ENCODE measurements at regions not wholly inside any gene's neighbourhood (a gene's known extent, or its start where the extent isn't known, plus 50 kb on each side); places are given as distances from the start of the nearest gene placed in this dataset.

DNA sequence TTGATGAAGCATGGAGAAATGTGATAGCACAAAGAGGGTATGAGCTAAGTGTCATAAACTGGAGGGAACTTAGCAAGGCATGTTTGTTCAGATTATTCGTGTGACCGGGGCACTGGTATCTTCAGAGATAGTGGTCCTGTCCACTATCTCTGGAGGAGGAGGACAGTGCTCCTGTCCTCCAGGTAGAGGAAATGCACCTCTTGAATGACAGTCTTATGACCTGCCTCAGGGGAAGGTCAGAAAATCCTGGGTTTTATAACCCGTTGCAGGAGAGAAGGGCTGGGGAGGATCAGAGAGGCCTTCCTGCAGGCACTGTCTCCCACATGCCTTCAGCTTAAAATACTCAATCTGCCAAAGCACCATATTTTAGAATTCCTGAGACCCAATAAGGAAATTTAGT is 213.5 kb upstream of the UBL3 start:
- no peaks in the 10 kb centered on the region for H3K9me1 ChIP-seq (replicated peaks; ENCODE audit: control insufficient read depth, extremely low read depth, insufficient read depth, low read length)
- H3K9ac ChIP-seq (replicated peaks; ENCODE audit: extremely low read depth, insufficient read depth, low read length) = no peak overlapping the region
- ChIA-PET POLR2A (no interaction called here), CTCF (interaction anchor here (1.0 kb wide), 1 partner anchor 49 kb away, joined by 3 read pairs; no protein-coding TSS in a partner anchor)
- H3K79me2 ChIP-seq (ENCODE audit: control insufficient read depth, insufficient read depth, low read length) = no peaks in the 10 kb centered on the region
- no peak overlapping the region for H3K27ac ChIP-seq (ENCODE audit: insufficient read depth, low read depth, low read length)
- H3K4me3 ChIP-seq (replicated peaks in 1 of 3; ENCODE audit: insufficient read depth in 1 of 3, low read depth in 1 of 3, low read length in 3 of 3) = no peak overlapping the region
- dilution Hi-C loops (cut with MboI; ENCODE audit: extremely low pct_ligation_motif_present, low sequenced_read_pairs) (no loop called here), intact Hi-C loops (cut with micrococcal nuclease) (no loop called here)
- H3K36me3 ChIP-seq (ENCODE audit: control insufficient read depth in 2 of 2, extremely low read depth in 1 of 2, insufficient read depth in 2 of 2, low read length in 2 of 2) = no peaks in the 10 kb centered on the region
- H3K4me1 ChIP-seq (ENCODE audit: control insufficient read depth, extremely low read depth, insufficient read depth, low read length) = no peaks in the 10 kb centered on the region
- DNase-seq (ENCODE audit: low read depth, low spot score) (no peak), FAIRE-seq (no peak)
- H2AFZ ChIP-seq (ENCODE audit: low read depth, low read length) = no peak overlapping the region
- no peaks in the 10 kb centered on the region for H3K9me3 ChIP-seq (replicated peaks; ENCODE audit: control insufficient read depth, insufficient read depth, low read length)
- no peaks in the 10 kb centered on the region for H4K20me1 ChIP-seq (replicated peaks; ENCODE audit: control insufficient read depth, extremely low read depth, insufficient read depth, low read length)
- H3K4me2 ChIP-seq (ENCODE audit: insufficient read depth, low read length) = no peak overlapping the region
- TF ChIP-seq GATA2 (IDR thresholded peaks at IDR 0.05; ENCODE audit: insufficient read depth, insufficient read length, low read depth, low read length) (no peak), POLR2A (IDR thresholded peaks at IDR 0.05; ENCODE audit: low read depth, low read length) (no peak), MYC (IDR thresholded peaks at IDR 0.05; ENCODE audit: low read depth, low read length) (no peak), POLR2AphosphoS5 (IDR thresholded peaks at IDR 0.05; ENCODE audit: insufficient read depth, low read depth, low read length) (no peak), FOS (IDR thresholded peaks at IDR 0.05; ENCODE audit: borderline replicate concordance, insufficient read depth, low read length) (no peak), EZH2 (IDR thresholded peaks at IDR 0.05; ENCODE audit: borderline replicate concordance, low read depth, low read length, severe bottlenecking) (no peak), JUN (IDR thresholded peaks at IDR 0.05; ENCODE audit: borderline replicate concordance, insufficient read depth, insufficient read length, low read depth) (no peak)
- TF ChIP-seq, protein P1, sequence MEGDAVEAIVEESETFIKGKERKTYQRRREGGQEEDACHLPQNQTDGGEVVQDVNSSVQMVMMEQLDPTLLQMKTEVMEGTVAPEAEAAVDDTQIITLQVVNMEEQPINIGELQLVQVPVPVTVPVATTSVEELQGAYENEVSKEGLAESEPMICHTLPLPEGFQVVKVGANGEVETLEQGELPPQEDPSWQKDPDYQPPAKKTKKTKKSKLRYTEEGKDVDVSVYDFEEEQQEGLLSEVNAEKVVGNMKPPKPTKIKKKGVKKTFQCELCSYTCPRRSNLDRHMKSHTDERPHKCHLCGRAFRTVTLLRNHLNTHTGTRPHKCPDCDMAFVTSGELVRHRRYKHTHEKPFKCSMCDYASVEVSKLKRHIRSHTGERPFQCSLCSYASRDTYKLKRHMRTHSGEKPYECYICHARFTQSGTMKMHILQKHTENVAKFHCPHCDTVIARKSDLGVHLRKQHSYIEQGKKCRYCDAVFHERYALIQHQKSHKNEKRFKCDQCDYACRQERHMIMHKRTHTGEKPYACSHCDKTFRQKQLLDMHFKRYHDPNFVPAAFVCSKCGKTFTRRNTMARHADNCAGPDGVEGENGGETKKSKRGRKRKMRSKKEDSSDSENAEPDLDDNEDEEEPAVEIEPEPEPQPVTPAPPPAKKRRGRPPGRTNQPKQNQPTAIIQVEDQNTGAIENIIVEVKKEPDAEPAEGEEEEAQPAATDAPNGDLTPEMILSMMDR (IDR thresholded peaks at IDR 0.05; ENCODE audit: extremely low read depth in 1 of 2, insufficient read depth in 1 of 2, low read depth in 1 of 2, low read length in 2 of 2) = no peak
- TF ChIP-seq, protein P2, sequence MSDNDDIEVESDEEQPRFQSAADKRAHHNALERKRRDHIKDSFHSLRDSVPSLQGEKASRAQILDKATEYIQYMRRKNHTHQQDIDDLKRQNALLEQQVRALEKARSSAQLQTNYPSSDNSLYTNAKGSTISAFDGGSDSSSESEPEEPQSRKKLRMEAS (IDR thresholded peaks at IDR 0.05; ENCODE audit: insufficient read depth, insufficient read length) = no peak
- no TSS peak for BruUV-seq (replicated peaks)
- peaks cover 0 to 2% of the 10 kb centered on the region in 2 experiments for H3K27me3 ChIP-seq (ENCODE audit: control insufficient read depth in 2 of 2, insufficient read depth in 2 of 2, low read length in 2 of 2)
